Fibroblast of lung (primary cell): ENCODE measurements at regions not wholly inside any gene's neighbourhood (a gene's known extent, or its start where the extent isn't known, plus 50 kb on each side); places are given as distances from the start of the nearest gene placed in this dataset.

Experiments
- DNase-seq, 2 donors: peaks; one replicate each; pipeline versions ENCODE4 v3.0.0 to v3.0.0-alpha.2; 2010; ENCODE audit warnings: low read depth in 2 of 2
- H2AFZ ChIP-seq: 2 replicates; pipeline ENCODE4 v1.5.1; 2012; ENCODE audit warnings: low read length, control low read depth, inconsistent platforms
- H3K27ac ChIP-seq: 2 replicates; pipeline ENCODE4 v1.5.1; 2011; ENCODE audit warnings: low read length, control low read depth; ENCODE audit not compliant: insufficient read depth
- H3K27me3 ChIP-seq: 2 replicates; pipeline ENCODE4 v1.5.1; 2011; ENCODE audit warnings: mild to moderate bottlenecking, low read length; ENCODE audit not compliant: control insufficient read depth, insufficient read depth
- H3K36me3 ChIP-seq: 2 replicates; pipeline ENCODE4 v1.5.1; 2011; ENCODE audit warnings: low read length; ENCODE audit not compliant: control insufficient read depth, insufficient read depth
- H3K4me1 ChIP-seq: 2 replicates; pipeline ENCODE4 v1.5.1; 2011; ENCODE audit warnings: low read length; ENCODE audit not compliant: control insufficient read depth, insufficient read depth; ENCODE audit errors: extremely low read depth
- H3K4me2 ChIP-seq: 2 replicates; pipeline ENCODE4 v1.5.1; 2011; ENCODE audit warnings: low read length, control low read depth; ENCODE audit not compliant: insufficient read depth; ENCODE audit errors: extremely low read depth
- H3K4me3 ChIP-seq, 4 experiments: fragments of 200-600 bp in 1 of 4; sonication (generic) in 1 of 4; replicated peaks in 1 of 4; 2 replicates each; pipeline ENCODE4 v1.5.1; 2011 to 2016; ENCODE audit warnings: low read length in 4 of 4, low read depth in 3 of 4, mild to moderate bottlenecking in 3 of 4, control low read depth in 2 of 4, inconsistent platforms in 1 of 4, mixed read lengths in 1 of 4; ENCODE audit not compliant: insufficient read depth in 1 of 4; ENCODE audit errors: control extremely low read depth in 1 of 4
- H3K79me2 ChIP-seq: 2 replicates; pipeline ENCODE4 v1.5.1; 2012; ENCODE audit warnings: mild to moderate bottlenecking, low read length, inconsistent platforms; ENCODE audit not compliant: control insufficient read depth, insufficient read depth
- H3K9ac ChIP-seq: 2 replicates; pipeline ENCODE4 v1.5.1; 2011; ENCODE audit warnings: mild to moderate bottlenecking, low read length, control low read depth; ENCODE audit not compliant: insufficient read depth
- H3K9me3 ChIP-seq: 2 replicates; pipeline ENCODE4 v1.5.1; 2012; ENCODE audit warnings: low read depth, low read length; ENCODE audit not compliant: control insufficient read depth, insufficient read depth
- H4K20me1 ChIP-seq: 2 replicates; pipeline ENCODE4 v1.5.1; 2011; ENCODE audit warnings: low read length; ENCODE audit not compliant: control insufficient read depth, insufficient read depth; ENCODE audit errors: extremely low read depth
- CTCF ChIP-seq, 2 donors: IDR thresholded peaks in 1 of 2; conservative IDR thresholded peaks in 1 of 2; 1 replicate in 1 of 2; 2 replicates in 1 of 2; pipeline ENCODE4 v1.5.1; 2011 to 2012; ENCODE audit warnings: low read length in 2 of 2, control low read depth in 1 of 2, inconsistent platforms in 1 of 2, low read depth in 1 of 2, mild to moderate bottlenecking in 1 of 2
- EZH2 ChIP-seq: IDR thresholded peaks from 2 replicates; pipeline ENCODE4 v1.5.1; 2012; ENCODE audit warnings: low read length, control low read depth, mild to moderate bottlenecking; ENCODE audit errors: missing control alignments

- Histone ChIP-seq H3K9me3 (no peaks in the 10 kb centered on the region), H3K4me3 (no peak overlapping the region), H4K20me1 (no peaks in the 10 kb centered on the region), H3K36me3 (no peaks in the 10 kb centered on the region), H3K79me2 (no peaks in the 10 kb centered on the region), H3K27me3 (no peaks in the 10 kb centered on the region), H3K27ac (no peak overlapping the region), H2AFZ (no peak overlapping the region), H3K4me2 (no peak overlapping the region), H3K4me1 (no peaks in the 10 kb centered on the region), H3K9ac (no peak overlapping the region)
- TF ChIP-seq CTCF (conservative IDR thresholded peaks at IDR 0.05 in 1 of 2, IDR thresholded peaks at IDR 0.05 in 1 of 2; ENCODE audit: low read depth in 1 of 2, low read length in 2 of 2) (no peak), EZH2 (no peak)
- no peak for DNase-seq
These were observed 1440.8 kb upstream of the ACO1 start for GRCh38 chr9:30943446-30944224.

- TF ChIP-seq EZH2 = no peak
- no peak for TF ChIP-seq CTCF (conservative IDR thresholded peaks at IDR 0.05 in 1 of 2, IDR thresholded peaks at IDR 0.05 in 1 of 2; ENCODE audit: low read depth in 1 of 2, low read length in 2 of 2)
- H3K9me3 ChIP-seq = no peaks in the 10 kb centered on the region
- H3K9ac ChIP-seq = no peak overlapping the region
- no peaks in the 10 kb centered on the region for H3K79me2 ChIP-seq
- H3K4me3 ChIP-seq = no peak overlapping the region
- H2AFZ ChIP-seq = no peak overlapping the region
- H3K4me1 ChIP-seq = no peaks in the 10 kb centered on the region
- no peaks in the 10 kb centered on the region for H4K20me1 ChIP-seq
- DNase-seq = no peak
- H3K27ac ChIP-seq = no peak overlapping the region
- no peaks in the 10 kb centered on the region for H3K27me3 ChIP-seq
- H3K4me2 ChIP-seq = no peak overlapping the region
- no peaks in the 10 kb centered on the region for H3K36me3 ChIP-seq
These were observed 1440.2 kb upstream of the ACO1 start for GRCh38 chr9:30944225-30944569.

- TF ChIP-seq CTCF (conservative IDR thresholded peaks at IDR 0.05 in 1 of 2, IDR thresholded peaks at IDR 0.05 in 1 of 2; ENCODE audit: low read depth in 1 of 2, low read length in 2 of 2) = no peak
- no peak for TF ChIP-seq EZH2
- no peak overlapping the region for H3K9ac ChIP-seq
- H3K79me2 ChIP-seq = no peaks in the 10 kb centered on the region
- H3K9me3 ChIP-seq = no peaks in the 10 kb centered on the region
- no peak for DNase-seq
- no peaks in the 10 kb centered on the region for H3K4me1 ChIP-seq
- H3K4me2 ChIP-seq = no peak overlapping the region
- H3K36me3 ChIP-seq = no peaks in the 10 kb centered on the region
- no peaks in the 10 kb centered on the region for H3K27me3 ChIP-seq
- no peaks in the 10 kb centered on the region for H4K20me1 ChIP-seq
- no peak overlapping the region for H3K27ac ChIP-seq
- H3K4me3 ChIP-seq = no peak overlapping the region
- H2AFZ ChIP-seq = no peak overlapping the region
These were observed 1439.6 kb upstream of the ACO1 start for GRCh38 chr9:30944741-30945280.
